HG03354 (cell line): ENCODE measurements at regions not wholly inside any gene's neighbourhood (a gene's known extent, or its start where the extent isn't known, plus 50 kb on each side); places are given as distances from the start of the nearest gene placed in this dataset.

Source experiments
- ATAC-seq: cut with Tn5 transposase; IDR thresholded peaks from one replicate; pipeline ENCODE4 v1.9.1; 2021; ENCODE audit warnings: mild to moderate bottlenecking; ENCODE audit not compliant: unreplicated experiment, poor library complexity, severe bottlenecking

GRCh38 chrX:125762954-125763353, 403.1 kb downstream of the DCAF12L2 start:
- no peak for ATAC-seq

GRCh38 chrX:125765347-125765746, 400.7 kb downstream of the DCAF12L2 start:
- no peak for ATAC-seq

- no peak for ATAC-seq
These were observed 396.5 kb downstream of the DCAF12L2 start for GRCh38 chrX:125769628-125770027.

- ATAC-seq, result no peak
These were observed 387.8 kb downstream of the DCAF12L2 start for GRCh38 chrX:125778261-125778660.

- ATAC-seq, result no peak
These were observed 383.9 kb downstream of the DCAF12L2 start for GRCh38 chrX:125782184-125782583.

GRCh38 chrX:125786316-125786715, 379.8 kb downstream of the DCAF12L2 start:
- no peak for ATAC-seq

GRCh38 chrX:125791787-125792186, 374.3 kb downstream of the DCAF12L2 start:
- ATAC-seq, result no peak

GRCh38 chrX:125810856-125811255, 355.2 kb downstream of the DCAF12L2 start:
- no peak for ATAC-seq

GRCh38 chrX:125826080-125826479, 340.0 kb downstream of the DCAF12L2 start:
- ATAC-seq, result no peak

- no peak for ATAC-seq
These were observed 339.2 kb downstream of the DCAF12L2 start for GRCh38 chrX:125826774-125827451.

GRCh38 chrX:125846271-125846670, 319.8 kb downstream of the DCAF12L2 start:
- ATAC-seq, result no peak

- ATAC-seq, result no peak
These were observed 315.4 kb downstream of the DCAF12L2 start for GRCh38 chrX:125850693-125851092.

GRCh38 chrX:125883169-125883568, 282.9 kb downstream of the DCAF12L2 start:
- ATAC-seq, result no peak

GRCh38 chrX:125894947-125895346, 271.1 kb downstream of the DCAF12L2 start:
- no peak for ATAC-seq

GRCh38 chrX:125895518-125895917, 270.6 kb downstream of the DCAF12L2 start:
- ATAC-seq, result no peak

GRCh38 chrX:125926295-125926694, 239.8 kb downstream of the DCAF12L2 start:
- no peak for ATAC-seq

- no peak for ATAC-seq
These were observed 225.1 kb downstream of the DCAF12L2 start for GRCh38 chrX:125940985-125941384.

GRCh38 chrX:125947501-125947900, 218.6 kb downstream of the DCAF12L2 start:
- no peak for ATAC-seq

- ATAC-seq, result no peak
These were observed 213.1 kb downstream of the DCAF12L2 start for GRCh38 chrX:125952973-125953372.

GRCh38 chrX:125953814-125954213, 212.3 kb downstream of the DCAF12L2 start:
- ATAC-seq, result no peak

GRCh38 chrX:125954236-125954635, 211.9 kb downstream of the DCAF12L2 start:
- no peak for ATAC-seq

- ATAC-seq, result no peak
These were observed 188.2 kb downstream of the DCAF12L2 start for GRCh38 chrX:125977851-125978250.
